ENCODE measurements at regions not wholly inside any gene's neighbourhood (a gene's known extent, or its start where the extent isn't known, plus 50 kb on each side); places are given as distances from the start of the nearest gene placed in this dataset.
"Not testable (repeated sequence)": the region's sequence is repeated elsewhere in the genome, so short reads cannot be mapped to it uniquely, and the experiment has no call there.

DNA sequence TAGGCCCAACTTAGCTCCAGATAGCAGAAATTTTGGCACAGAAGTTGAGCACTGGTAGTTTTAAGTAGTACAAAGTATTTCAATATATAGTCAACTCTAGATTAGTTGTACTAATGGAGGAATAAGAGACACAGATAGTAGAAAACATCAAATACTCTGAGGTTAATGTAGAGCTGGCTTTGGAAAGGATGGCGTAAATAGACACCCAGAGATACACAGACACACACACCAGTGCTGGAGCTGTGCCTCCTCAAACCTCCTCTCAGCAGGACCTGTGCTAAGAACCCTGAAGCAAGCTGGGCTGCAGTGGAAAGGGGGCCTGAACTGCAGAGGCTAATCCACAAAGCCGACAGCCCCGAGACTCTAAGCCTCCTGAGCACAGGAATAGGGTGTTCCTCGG, 67.0 kb upstream of the EDEM3 start:
- no peak for DNase-seq (ENCODE audit: extremely low read depth in 1 of 2, low read depth in 1 of 2)

DNA sequence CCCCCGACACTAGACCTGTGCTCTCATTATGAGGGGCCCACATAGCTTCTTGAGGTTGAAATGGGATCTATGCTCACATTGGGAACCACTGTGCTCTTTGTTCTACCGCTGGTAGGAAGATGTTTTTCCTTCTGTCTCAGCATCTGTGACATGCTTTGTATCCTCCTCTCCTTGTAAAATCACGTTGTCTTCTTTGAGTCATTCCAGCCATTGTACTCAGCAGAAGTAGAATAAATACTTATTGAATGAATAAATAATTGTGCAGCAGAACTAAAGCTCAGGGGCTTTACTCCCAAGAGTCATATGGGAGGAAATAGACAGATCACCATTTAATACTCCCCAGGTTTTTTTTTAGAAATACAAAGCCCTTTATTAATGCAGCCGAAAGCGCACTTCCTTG, 66.3 kb upstream of the EDEM3 start:
- no peak for DNase-seq (ENCODE audit: extremely low read depth in 1 of 2, low read depth in 1 of 2)

DNA sequence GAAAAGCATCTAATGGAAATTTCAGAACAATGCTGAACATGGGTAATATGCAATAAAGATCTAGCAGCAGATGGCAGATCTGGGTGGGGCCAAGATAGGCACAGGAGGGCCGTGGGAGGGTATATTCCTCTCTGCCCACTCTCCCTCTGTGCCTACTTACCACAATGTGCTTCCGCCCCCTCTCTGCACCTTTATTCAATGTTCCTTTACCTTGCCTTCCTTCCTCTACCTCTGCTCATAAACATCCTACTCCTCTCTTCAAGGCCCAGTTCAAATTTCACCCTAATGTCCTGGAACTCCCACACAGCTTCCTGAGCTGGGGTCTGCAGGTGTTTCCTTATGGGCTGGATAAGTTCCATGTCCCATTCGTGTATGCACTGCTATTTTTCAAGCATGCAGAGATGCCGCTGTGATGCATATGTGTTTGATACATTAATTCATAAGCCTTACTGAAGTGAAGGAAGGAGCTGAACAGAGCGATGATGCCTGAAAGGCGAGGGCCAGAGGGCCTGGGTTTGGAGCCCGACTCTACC, 65.6 kb upstream of the EDEM3 start:
- no peak for DNase-seq (ENCODE audit: extremely low read depth in 1 of 2, low read depth in 1 of 2)

DNA sequence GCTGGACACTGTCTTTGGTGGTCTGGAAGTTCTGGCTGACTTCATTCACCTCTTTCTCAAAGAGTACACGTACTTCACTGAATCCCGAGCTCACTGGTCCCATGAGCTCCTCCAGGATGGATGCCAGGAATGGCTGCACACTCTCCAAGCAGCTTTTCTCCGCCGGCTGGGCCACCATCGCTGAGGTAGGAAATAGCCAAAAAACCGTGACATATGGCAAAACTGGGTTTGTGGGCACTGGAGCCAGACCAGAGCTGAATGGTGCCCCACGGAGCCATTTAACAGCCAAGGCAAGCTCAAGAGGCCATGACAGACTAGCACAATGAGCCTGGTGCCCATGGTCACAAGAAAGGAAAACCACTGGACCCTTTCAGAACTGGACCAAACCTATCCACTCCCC, 64.0 kb upstream of the EDEM3 start:
- DNase-seq (ENCODE audit: extremely low read depth in 1 of 2, low read depth in 1 of 2), result no peak

DNA sequence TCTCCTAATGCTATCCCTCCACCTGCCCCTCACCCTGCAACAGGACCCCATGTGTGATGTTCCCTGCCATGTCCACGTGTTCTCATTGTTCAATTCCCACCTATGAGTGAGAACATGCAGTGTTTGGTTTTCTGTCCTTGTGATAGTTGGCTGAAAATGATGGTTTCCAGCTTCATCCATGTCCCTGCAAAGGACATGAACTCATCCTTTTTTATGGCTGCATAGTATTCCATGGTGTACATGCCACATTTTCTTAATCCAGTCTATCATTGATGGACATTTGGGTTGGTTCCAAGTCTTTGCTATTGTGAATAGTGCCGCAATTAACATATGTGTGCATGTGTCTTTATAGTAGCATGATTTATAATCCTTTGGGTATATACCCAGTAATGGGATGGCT, 62.3 kb upstream of the EDEM3 start:
- DNase-seq (ENCODE audit: extremely low read depth in 1 of 2, low read depth in 1 of 2), result not testable (repeated sequence)

DNA sequence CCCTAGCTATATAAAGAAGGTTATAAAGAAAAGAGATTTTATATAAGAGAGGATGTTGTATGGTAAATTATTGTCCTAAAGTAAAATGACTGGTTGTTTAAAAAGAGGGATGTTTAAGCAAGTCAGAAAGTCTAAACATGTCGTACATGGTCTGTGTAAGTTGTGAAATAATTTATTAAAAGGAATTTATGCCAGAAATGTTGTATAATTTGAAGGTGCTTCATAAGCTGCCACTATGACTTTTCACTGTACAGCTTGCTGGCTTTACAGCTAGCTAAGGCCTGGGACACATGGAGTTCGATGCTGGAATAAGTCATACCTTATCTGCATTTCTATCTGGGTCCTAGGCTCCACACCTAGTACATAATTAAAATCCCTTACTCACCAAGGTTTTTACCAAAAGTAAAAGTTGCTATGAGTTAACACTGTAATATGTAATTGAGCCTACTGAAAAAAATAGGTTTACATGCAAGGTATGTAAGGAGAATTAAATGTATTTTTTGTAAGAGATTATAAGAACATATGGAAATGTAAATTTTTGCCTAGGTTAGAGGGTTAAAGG, 59.0 kb upstream of the EDEM3 start:
- DNase-seq (ENCODE audit: extremely low read depth in 1 of 2, low read depth in 1 of 2), result no peak

DNA sequence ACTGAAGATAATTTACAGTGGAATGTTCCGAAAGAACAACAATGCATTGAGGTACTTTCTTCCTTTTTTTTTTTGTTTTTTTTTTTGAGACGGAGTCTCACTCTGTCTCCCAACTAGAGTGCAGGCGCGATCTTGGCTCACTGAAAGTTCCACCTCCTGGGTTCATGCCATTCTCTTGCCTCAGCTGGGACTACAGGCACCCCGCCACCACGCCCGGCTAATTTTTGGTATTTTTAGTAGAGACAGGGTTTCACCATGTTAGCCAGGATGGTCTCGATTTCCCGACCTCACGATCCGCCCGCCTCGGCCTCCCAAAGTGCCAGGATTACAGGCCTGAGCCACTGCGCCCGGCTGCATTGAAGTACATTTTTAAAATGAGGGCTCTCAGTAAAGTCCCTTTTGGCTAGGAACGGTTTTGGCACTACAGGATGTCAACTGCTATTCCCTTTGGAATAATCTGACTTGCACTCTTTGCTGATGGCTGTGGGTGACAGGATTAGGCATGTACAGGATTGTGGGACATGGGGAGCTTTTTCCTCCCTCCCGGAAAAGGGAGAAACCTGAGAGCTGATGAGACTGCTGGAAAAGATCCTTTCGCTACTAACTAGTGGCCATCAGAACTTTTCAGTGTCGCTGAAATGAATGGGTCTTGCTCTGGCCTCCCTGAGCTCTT, 56.9 kb upstream of the EDEM3 start:
- no peak for DNase-seq (ENCODE audit: extremely low read depth in 1 of 2, low read depth in 1 of 2)

DNA sequence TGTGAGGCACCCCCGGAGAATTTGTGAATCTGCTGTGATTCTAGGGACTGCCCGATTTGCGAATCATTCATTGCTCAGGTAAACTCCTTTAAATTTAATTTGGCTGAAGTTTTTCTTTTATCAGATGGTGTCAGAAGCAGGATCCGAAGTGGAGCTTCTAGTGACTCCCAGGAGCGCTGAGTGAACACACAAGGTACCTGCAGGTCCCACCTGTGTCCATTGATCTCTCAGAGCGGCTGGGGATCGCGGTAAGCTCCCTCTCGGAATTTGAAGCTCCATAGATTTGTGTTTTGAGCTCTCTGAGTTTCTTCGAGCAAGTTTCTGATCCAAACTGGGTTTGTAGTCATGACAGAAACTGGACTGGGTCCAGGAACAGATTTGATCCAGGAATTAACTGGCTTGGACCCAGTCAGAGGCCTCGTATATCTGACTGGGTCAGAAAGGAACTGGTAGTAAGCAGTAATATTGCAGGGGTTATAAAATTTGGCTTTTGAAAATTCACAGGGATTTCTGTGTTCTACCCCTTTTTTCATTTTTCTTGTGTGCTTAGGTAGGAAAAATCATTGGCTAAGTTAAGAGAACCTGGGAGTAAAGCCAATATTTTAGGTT, 56.2 kb upstream of the EDEM3 start:
- no peak for DNase-seq (ENCODE audit: extremely low read depth in 1 of 2, low read depth in 1 of 2)

DNA sequence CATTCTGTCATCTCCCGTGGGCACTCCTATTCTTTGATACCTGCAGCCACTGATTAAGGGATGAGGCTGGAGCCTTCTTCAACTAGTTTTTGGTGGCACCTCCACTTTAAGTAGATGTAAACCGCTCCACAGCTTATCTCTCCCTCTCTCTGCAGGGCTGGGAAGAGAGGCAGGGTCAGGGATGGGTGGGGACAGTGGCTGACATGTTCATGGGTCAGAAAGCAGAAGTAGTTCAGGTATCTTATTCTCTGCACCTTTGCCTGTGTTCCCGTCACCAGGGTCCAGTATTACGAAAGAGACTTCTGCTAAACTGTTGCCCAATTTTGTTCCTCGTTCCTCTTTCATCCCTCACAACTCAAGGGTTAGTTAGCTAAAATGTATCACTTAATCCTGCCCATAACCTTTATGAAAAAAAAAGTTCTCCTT, 51.7 kb upstream of the EDEM3 start:
- DNase-seq (ENCODE audit: extremely low read depth in 1 of 2, low read depth in 1 of 2), result no peak

DNA sequence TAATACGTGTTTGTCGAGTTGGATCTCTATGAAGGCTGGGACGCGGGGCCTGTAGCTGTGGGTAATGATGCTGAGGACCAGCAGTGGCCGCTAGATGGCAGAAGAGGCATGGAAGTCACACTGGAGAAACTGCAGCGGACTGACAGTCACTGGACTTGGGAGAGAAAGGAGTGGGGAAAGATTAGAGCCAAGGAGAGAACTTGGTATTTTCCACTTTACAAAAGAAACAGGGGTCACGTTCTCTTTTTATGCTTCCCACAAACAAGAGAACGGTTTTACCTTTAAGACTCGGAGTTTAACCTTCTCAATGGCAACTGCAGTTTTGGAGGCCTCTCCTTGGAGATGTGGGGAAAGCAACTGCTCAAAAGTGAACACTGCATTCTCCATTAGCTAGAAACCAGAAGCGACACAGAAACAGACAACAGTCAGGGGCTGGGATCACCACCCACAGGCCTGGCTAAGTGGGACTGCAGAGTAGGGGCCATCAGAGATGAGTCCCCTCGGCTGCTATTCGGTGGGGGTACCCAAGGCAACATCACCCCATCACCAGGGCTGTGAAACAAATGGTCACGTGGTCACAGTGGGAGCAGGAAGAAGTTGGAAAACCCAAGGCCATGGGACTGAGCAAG, 51.1 kb upstream of the EDEM3 start:
- DNase-seq (ENCODE audit: extremely low read depth in 1 of 2, low read depth in 1 of 2), result peak; percentile 47 to 58

Data from stimulated activated CD8-positive, alpha-beta memory T cell treated with anti-CD3 and anti-CD28 coated beads, Interleukin-7, amount 100 ng/mL, for 48 hours (primary cell).